ENCODE measurements at regions not wholly inside any gene's neighbourhood (a gene's known extent, or its start where the extent isn't known, plus 50 kb on each side); places are given as distances from the start of the nearest gene placed in this dataset.

DNA sequence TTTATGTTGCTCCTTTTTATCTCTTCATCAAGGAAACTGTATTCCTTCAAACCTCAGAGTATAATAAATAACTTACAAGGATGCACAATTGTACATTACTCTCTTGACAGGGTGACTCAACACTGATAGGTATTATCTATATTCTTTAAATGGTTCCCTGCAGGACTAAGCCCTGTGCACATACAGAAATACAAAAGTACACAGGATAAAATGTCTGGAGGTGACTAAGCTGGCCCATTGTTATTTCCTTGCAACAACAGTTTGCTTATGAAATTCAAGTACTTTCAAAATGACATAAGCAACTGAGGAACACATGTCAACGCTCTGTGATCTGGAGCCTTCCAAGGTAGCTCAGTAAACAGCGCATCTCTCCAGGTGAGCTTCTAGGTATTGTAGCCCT, 83.8 kb upstream of the RPL34 start:
- TF ChIP-seq, protein P1, sequence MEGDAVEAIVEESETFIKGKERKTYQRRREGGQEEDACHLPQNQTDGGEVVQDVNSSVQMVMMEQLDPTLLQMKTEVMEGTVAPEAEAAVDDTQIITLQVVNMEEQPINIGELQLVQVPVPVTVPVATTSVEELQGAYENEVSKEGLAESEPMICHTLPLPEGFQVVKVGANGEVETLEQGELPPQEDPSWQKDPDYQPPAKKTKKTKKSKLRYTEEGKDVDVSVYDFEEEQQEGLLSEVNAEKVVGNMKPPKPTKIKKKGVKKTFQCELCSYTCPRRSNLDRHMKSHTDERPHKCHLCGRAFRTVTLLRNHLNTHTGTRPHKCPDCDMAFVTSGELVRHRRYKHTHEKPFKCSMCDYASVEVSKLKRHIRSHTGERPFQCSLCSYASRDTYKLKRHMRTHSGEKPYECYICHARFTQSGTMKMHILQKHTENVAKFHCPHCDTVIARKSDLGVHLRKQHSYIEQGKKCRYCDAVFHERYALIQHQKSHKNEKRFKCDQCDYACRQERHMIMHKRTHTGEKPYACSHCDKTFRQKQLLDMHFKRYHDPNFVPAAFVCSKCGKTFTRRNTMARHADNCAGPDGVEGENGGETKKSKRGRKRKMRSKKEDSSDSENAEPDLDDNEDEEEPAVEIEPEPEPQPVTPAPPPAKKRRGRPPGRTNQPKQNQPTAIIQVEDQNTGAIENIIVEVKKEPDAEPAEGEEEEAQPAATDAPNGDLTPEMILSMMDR (IDR thresholded peaks at IDR 0.05; ENCODE audit: control insufficient read depth, insufficient read depth, low read depth, low read length, missing control alignments): no peak
- H3K4me3 ChIP-seq (ENCODE audit: control insufficient read depth, low read depth, low read length): no peak overlapping the region
- DNase-seq (ENCODE audit: low read depth): no peak

DNA sequence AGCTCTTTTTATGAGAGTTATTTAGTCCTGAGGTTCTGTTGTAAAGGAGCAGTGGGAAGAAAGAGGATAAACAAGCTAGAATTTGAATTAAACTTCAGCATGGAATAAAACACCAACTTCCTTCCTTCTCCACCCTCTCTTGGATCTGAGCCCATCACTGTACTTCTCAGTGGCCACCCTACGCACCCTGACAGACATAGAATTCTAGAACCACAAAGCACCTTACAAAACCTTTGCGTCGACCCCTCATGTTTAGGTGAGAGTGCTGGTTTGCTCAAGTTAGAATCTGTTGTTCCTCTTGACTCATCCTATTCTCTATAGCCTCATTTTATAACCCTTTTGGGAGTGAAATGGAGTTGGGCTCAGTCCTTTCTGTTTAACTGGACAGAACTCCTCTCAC, 84.6 kb upstream of the RPL34 start:
- H3K4me3 ChIP-seq (ENCODE audit: control insufficient read depth, low read depth, low read length): no peak overlapping the region
- TF ChIP-seq, protein P1 (IDR thresholded peaks at IDR 0.05; ENCODE audit: control insufficient read depth, insufficient read depth, low read depth, low read length, missing control alignments): no peak
- no peak for DNase-seq (ENCODE audit: low read depth)

DNA sequence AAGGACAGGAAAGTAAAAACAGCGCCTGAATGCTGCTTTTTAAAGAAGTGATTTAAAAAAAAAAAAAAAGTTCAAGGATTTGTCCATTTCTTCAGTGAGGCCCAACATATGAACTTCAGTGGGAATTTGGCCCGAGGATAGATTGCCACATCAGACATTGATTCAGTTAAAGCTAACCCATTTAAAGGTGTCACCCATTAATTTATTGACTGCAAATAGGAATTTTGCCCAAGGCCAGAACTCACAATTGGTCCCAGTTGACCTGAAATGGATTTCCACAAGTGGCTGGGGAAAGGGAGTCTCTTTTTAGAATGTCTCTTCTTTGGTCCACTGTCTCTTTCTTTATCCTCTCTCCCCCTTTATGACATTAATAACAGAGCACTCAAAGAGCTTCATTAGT, 86.5 kb upstream of the RPL34 start:
- TF ChIP-seq, protein P1 (IDR thresholded peaks at IDR 0.05; ENCODE audit: control insufficient read depth, insufficient read depth, low read depth, low read length, missing control alignments): no peak
- no peak overlapping the region for H3K4me3 ChIP-seq (ENCODE audit: control insufficient read depth, low read depth, low read length)
- no peak for DNase-seq (ENCODE audit: low read depth)

DNA sequence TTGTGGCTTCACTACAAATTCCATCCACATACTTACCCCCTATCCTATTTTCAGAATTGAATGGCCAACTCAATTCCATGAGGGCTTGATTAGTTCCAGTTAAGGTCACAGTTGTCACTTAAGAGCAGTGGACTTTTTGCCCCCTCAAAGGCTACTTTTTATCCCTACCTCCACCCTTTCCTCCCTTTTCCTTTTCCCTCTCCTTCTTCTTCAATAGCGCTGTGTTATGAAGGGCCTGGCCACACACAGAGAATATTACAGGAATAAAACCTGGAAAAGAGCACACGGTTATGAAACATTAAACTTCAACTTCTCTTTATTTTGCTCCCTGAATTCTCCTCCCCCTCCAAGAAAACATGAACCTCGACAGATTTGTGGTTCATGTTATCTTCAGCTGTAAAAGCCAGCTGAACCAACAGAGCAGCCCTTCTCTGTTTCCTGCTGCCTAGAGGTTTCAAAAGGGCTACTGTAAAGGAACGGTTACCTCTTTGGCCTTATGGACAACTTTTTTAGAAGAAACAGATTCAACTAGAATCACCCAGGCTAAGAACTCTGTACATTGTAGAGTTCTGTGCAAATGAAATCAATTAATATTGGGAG, 87.0 kb upstream of the RPL34 start:
- no peak overlapping the region for H3K4me3 ChIP-seq (ENCODE audit: control insufficient read depth, low read depth, low read length)
- TF ChIP-seq, protein P1 (IDR thresholded peaks at IDR 0.05; ENCODE audit: control insufficient read depth, insufficient read depth, low read depth, low read length, missing control alignments): no peak
- no peak for DNase-seq (ENCODE audit: low read depth)

DNA sequence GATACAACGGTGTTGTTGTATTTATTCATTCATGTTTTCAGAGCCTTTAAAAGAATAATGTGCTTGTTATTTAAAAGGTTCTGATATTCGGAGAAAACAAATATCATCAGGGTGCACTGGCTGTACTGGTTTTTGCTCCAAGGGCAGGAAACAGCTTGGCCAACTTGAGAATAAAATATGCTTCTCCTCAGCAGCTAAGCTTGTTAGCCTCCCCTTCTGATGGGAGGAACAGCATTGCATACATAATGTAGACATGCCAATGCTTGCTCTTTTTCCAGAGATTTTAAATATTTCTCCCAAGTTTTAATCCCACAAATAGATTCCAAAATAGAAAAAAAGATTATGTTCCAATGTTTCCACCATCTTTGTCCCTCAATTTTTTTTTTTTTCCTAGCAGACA, 87.6 kb upstream of the RPL34 start:
- TF ChIP-seq, protein P1 (IDR thresholded peaks at IDR 0.05; ENCODE audit: control insufficient read depth, insufficient read depth, low read depth, low read length, missing control alignments): no peak

DNA sequence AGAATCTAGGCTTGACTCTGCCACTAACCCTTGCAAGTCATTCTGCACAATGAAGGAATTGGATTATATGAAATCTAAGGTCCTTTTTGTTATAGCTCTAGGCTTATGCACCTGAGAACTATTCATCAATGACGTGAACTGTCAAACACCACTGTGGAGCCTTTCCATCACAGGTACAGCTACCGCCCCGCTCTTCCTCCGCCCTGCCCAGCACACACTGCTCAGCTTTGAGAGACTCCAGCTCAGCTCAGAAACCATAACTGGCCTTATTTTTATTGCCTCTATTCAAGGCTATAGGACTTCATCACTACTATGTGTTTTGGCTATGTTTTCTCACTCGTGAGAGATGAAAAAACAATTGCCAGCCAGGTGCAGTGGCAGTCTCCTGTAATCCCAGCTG, 88.2 kb upstream of the RPL34 start:
- DNase-seq (ENCODE audit: low read depth): no peak
- TF ChIP-seq, protein P1 (IDR thresholded peaks at IDR 0.05; ENCODE audit: control insufficient read depth, insufficient read depth, low read depth, low read length, missing control alignments): no peak
- no peak overlapping the region for H3K4me3 ChIP-seq (ENCODE audit: control insufficient read depth, low read depth, low read length)

More for the DNA sequence above, 87.6 kb upstream of the RPL34 start:
- H3K4me3 ChIP-seq (ENCODE audit: control insufficient read depth, low read depth, low read length): no peak overlapping the region
- no peak for DNase-seq (ENCODE audit: low read depth)

DNA sequence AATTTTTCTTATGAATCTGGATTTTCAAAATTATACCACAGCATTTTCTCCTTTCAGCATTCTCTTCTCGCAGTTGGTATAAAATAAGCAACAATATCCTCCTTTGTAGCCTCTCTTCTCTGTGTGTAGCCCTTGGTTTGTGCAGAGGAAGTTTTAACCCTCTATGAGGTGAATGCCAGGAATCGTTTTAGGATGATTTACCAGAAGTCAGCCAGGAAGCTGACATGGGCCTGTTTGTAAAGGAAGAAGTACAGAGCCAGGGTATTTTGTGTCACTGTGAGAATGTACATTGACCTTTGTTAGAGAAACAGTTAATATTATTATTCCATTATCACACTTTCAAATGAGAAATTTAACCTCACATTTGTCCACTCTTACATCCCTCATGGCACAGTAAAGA, 88.9 kb upstream of the RPL34 start:
- no peak for DNase-seq (ENCODE audit: low read depth)
- TF ChIP-seq, protein P1 (IDR thresholded peaks at IDR 0.05; ENCODE audit: control insufficient read depth, insufficient read depth, low read depth, low read length, missing control alignments): no peak
- H3K4me3 ChIP-seq (ENCODE audit: control insufficient read depth, low read depth, low read length): no peak overlapping the region
